Fibroblast of villous mesenchyme (primary cell): ENCODE measurements at regions not wholly inside any gene's neighbourhood (a gene's known extent, or its start where the extent isn't known, plus 50 kb on each side); places are given as distances from the start of the nearest gene placed in this dataset.

Experiments used
- DNase-seq: peaks from one replicate; pipeline ENCODE4 v3.0.0-alpha.2; 2010; ENCODE audit warnings: low read depth
- H3K4me3 ChIP-seq: 2 replicates; pipeline ENCODE4 v1.5.1; 2011; ENCODE audit warnings: low read depth, mild to moderate bottlenecking, low read length
- CTCF ChIP-seq: IDR thresholded peaks from 2 replicates; pipeline ENCODE4 v1.5.1; 2012; ENCODE audit warnings: low read depth, mild to moderate bottlenecking, low read length; ENCODE audit not compliant: insufficient read depth

DNA sequence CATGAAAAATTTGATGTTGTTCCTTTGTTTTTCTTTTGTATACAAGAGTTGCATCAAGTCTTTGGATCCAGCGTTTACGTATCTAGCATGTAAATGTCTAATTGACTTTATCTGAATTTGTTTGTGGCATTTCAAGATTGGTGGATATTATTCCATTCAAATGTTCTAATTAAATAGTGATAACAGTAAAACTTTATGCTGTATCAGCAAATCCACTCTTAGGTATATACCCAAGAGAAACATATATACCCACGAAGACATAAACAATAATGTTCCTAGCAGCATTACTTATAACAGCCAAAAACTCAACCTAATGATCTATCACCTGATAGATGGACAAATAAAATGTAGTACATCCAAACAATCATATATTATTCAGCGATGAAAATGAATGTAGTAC is 579.4 kb upstream of the LRATD1 start:
- no peak for TF ChIP-seq CTCF
- no peak for DNase-seq
- H3K4me3 ChIP-seq, result no peak overlapping the region

DNA sequence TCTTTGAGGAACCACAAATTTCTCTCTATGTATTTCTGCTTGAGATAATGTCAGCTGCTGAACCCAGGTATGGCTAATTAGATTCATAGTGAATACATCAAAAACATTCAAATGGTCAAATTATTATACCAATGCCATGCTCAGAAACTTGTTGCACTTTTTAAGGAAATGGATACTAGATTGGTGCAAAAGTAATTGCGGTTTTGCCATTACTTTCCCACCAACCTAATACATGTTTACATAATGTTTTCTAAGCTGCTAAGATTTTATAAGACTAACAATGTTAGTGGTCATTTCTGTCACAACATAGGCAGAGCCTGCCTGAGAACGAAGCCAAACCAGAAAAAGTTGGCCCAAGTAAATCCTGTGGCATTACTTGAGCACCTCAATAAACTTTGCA is 568.2 kb upstream of the LRATD1 start:
- DNase-seq, result no peak
- no peak for TF ChIP-seq CTCF
- H3K4me3 ChIP-seq, result no peak overlapping the region

DNA sequence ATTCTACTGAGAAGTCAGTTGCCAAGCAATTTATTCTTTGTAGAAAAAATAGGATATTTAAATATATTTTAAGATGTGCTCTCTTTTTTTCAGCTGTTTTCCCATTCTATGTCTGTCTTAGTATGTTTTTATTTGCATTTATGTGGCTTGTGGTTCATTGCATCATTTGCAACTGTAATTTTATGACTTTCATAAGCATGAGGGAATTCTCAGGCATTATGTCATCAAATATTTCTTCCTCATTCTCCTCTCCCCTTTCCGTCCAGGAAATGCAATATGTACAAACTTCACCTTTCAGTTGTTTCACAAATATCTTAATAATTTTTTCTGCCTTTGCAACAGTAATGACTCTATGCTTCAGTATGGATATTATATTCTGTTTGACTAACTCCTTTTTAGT is 560.2 kb upstream of the LRATD1 start:
- DNase-seq, result no peak
- no peak overlapping the region for H3K4me3 ChIP-seq
- TF ChIP-seq CTCF, result no peak

- TF ChIP-seq CTCF, result no peak
- no peak for DNase-seq
- H3K4me3 ChIP-seq, result no peak overlapping the region
These were observed 557.8 kb upstream of the LRATD1 start for GRCh38 chr2:14074691-14075090.

DNA sequence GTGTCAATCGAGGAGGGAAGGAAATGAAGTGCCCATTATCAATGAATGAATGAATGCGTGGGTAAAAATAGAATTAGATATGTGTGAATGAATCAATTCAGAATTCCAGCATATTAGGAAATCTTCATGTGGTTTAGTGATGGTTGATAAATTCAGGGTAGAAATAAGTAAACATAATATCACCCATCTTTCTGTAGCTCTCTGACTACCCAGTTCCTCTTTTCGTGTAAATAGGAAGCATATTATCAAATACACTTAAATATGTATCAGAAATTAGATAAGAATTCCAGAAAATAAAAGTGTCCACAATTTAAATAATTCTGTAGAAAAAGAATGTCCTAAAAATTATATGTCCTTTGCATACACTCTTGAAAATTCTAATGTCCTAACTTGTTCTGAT is 552.9 kb upstream of the LRATD1 start:
- no peak overlapping the region for H3K4me3 ChIP-seq
- no peak for TF ChIP-seq CTCF
- no peak for DNase-seq

DNA sequence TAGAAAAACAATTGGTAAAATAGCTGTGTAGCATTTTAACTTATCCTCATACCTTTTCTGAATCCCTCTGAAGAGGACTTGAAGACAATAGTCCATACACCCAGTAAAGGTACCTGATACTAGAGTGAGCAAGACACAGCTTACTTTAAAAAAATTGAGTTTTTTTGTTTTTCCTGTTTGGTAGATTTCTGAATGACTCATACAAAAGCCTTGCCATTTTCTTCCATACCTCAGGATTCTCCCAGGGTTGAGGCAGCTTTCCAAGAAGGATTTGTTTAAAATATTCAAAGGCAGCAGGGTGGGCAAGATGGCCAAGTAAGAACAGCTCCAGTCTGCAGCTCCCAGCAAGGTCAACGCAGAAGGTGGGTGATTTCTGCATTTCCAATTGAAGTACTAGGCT is 551.0 kb upstream of the LRATD1 start:
- DNase-seq, result no peak
- H3K4me3 ChIP-seq, result no peak overlapping the region
- no peak for TF ChIP-seq CTCF

DNA sequence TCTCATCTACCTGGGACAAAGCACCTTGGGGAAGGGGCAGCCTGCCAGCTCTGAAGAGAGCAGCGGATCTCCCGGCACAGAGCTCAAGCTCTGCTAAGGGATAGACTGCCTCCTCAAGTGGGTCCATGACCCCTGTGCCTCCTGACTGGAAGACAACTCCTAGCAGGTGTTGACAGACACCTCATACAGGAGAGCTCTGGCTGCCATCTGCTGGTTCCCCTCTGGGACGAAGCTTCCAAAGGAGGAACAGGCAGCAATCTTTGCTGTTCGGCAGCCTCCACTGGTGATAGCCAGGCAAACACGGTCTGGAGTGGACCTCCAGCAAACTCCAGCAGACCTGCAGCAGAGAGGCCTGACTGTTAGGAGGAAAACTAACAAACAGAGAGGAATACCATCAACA is 549.9 kb upstream of the LRATD1 start:
- no peak for DNase-seq
- no peak for TF ChIP-seq CTCF
- no peak overlapping the region for H3K4me3 ChIP-seq
